GM18517 (cell line): ENCODE measurements at regions not wholly inside any gene's neighbourhood (a gene's known extent, or its start where the extent isn't known, plus 50 kb on each side); places are given as distances from the start of the nearest gene placed in this dataset.
"Not testable (repeated sequence)": the region's sequence is repeated elsewhere in the genome, so short reads cannot be mapped to it uniquely, and the experiment has no call there.

ENCODE experiments used
- ATAC-seq: cut with Tn5 transposase; IDR thresholded peaks from one replicate; pipeline ENCODE4 v1.9.1; 2021; ENCODE audit warnings: mild to moderate bottlenecking, moderate library complexity; ENCODE audit not compliant: unreplicated experiment

GRCh38 chr11:110850846-110851245 lies 138.6 kb upstream of the ARHGAP20 start:
- ATAC-seq, result no peak

DNA sequence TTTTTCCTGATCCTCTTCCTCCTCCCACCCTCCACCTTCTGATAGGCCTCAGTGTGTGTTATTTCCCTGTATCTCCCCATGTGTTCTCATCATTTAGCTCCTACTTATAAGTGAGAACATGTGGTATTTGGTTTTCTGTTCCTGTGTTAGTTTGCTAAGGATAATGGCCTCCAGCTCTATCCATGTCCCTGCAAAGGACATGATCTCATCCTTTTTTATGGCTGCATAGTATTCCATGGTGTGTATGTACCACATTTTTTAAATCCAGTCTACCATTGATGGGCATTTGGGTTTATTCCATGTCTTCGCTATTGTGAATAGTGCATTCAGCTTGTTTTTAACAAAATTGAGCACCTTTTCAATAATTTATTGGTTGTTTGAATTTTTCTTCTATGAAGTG lies 130.8 kb upstream of the ARHGAP20 start:
- not testable (repeated sequence) for ATAC-seq

DNA sequence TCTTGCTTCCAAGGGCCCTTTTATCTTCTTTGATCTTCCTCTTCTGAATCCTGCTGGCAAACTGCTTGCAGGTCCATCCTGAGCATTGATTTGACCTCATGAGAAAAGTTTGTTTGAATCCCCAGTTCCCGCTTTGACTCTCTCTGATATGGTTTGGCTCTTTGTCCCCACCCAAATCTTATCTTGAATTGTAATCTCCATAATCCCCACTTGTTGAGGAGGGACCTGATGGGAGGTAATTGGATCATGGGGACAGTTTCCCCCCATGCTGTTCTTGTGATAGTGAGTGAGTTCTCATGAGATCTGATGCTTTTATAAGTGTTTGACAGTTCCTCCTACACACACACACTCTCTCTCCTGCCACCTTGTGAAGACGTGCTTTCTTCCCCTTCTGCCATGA lies 126.6 kb upstream of the ARHGAP20 start:
- no peak for ATAC-seq

- no peak for ATAC-seq
These were observed 125.4 kb upstream of the ARHGAP20 start for GRCh38 chr11:110837603-110838002.

- no peak for ATAC-seq
These were observed 122.9 kb upstream of the ARHGAP20 start for GRCh38 chr11:110835106-110835505.

DNA sequence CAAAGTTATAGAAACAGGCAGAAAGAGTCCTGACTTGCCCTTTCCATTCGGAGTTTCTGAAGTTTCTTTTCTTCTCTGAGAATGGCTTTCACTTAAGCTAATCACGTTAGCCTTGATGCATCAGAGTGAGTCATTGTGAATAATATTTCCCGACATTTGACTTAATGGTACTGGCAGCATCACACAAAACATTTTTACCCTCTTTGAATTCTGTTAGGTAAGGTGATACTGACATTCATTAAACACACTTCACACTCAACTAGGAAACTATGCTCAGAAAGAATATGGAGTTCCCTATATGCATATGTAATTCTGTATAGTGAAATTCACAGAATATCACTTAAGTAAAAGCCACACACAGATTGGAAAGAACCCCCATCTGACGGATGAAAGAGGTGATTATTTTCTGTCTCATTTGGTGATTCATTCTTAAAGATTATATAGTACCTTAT lies 120.8 kb upstream of the ARHGAP20 start:
- ATAC-seq, result no peak

GRCh38 chr11:110832539-110832938 lies 120.3 kb upstream of the ARHGAP20 start:
- no peak for ATAC-seq

DNA sequence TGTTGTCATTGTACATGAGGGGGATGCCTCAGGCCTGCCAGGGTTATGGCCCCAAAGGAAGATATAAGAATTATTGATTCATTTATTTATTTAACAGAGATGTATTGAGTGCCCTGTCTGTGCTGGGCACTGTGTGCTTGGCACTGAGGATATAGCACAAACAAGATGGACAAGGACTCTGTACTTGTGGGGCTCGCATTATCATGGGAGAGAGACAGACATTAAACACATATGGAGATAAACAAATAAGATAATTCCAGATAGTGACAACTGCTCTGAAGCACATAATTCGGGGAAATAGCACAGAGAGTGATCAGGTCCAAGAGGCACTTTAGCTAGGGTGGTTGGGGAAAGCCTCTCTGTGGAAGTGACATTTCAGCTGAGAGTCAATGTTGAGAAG lies 119.8 kb upstream of the ARHGAP20 start:
- no peak for ATAC-seq

GRCh38 chr11:110830747-110831146 lies 118.5 kb upstream of the ARHGAP20 start:
- ATAC-seq, result no peak

GRCh38 chr11:110830344-110830743 lies 118.1 kb upstream of the ARHGAP20 start:
- ATAC-seq, result no peak

- no peak for ATAC-seq
These were observed 117.6 kb upstream of the ARHGAP20 start for GRCh38 chr11:110829873-110830272.

- no peak for ATAC-seq
These were observed 115.8 kb upstream of the ARHGAP20 start for GRCh38 chr11:110828086-110828485.

DNA sequence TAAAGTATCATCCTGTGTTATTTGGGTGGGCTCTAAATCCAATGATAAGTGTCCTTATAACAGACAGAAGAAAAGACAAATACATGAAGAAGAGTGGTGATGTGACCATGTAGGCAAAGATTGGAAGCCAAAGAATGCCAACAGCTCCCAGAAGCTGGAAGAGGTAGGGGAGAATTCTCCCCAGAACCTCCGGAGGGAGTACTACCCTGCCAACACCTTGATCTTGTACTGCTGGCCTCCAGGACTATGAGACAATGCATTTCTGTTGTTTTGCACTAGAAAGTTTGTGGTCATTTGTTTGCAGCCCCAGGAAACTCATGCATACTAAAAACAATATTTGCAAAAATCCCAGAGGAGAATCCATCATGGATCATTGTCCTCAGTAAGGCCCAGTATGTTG lies 115.0 kb upstream of the ARHGAP20 start:
- no peak for ATAC-seq

DNA sequence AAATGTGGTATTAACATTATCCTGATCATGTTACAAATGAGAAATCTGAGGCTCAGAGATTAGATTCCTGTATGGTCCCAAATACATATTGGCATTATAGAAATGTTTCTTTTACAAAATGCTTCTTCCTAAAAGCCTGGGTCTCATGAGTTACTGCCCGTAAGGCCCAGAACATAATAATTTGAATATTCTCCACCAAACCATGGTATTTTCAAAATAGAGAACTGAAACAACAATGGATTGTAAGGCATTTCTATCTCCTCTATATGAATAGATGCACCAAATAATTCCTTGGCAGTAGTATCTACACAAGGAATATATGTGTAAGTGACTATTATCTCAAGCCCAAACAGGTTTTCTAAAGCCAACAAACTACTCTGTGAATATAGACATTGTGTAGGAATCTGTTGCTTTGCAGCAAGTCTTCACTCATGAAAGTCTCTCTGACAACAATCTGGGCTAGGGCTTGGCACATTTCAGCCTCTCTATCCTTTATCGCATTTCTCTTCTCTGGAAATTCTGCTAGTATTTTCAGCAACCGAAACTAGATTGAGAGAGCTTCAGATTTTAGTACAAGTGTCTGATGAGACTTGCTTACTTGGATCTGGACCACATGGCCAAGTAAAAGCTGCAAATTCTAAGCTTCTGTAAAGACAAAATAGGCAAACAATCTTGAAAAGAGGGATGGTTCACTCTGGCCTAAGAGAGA lies 112.8 kb upstream of the ARHGAP20 start:
- no peak for ATAC-seq

DNA sequence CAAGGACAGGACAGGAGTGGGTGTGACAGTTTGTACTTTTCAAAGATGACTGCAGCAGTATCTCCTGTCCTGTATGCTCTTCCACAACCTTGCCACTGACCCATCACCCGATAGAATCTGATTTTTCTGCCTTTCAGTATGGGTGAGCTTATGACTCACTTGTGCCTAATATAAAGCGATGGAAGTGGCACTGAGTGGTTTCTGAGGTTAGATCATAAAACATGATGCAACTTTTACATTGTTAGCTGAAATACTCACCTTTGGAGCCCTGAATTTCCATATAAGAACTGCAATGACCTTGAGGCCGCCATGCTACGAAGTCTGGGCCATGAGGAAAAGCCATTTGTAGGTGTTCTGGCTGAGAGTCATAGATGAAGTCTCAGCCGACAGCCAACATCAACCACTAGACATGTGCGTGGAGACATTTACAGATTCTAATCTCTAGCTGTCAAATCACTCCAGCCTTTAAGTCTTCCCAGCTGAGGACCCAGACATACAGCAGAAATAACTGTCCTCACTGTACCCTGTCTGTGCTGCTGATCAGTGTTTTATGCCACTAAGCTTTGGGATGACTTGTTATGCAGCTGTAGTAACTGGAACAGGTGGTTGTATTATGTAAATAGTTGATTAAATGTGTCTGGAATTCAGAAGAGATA lies 105.9 kb upstream of the ARHGAP20 start:
- no peak for ATAC-seq

DNA sequence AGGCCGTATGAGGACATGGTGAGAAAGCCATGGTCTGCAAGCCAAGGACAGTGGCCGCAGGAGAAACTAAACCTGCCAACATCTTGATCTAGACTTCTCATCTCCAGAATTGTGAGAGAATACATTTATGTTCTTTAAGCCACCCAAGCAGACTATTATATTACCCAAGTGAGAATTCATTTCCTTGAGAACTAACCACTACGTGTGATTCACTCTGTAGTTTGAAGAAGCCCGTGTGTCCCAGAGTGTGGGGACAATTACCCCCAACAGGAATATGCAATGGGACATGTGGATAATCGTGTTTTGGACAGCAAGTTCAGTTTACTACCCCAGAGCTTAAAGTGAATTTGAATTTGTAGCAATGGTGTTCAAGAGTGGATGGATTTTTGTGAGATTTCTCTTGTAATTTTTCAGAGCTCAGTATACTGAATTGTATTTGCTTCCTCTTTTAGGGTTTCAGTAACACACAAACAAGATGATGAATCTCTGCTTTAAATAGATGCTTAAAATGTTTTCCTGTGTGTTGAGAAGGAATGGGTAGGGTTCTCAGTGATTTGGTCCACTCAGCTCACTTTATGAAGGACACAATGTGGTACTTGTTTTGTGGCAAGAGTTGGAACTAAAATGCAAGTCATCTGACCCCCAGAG lies 100.0 kb upstream of the ARHGAP20 start:
- no peak for ATAC-seq

DNA sequence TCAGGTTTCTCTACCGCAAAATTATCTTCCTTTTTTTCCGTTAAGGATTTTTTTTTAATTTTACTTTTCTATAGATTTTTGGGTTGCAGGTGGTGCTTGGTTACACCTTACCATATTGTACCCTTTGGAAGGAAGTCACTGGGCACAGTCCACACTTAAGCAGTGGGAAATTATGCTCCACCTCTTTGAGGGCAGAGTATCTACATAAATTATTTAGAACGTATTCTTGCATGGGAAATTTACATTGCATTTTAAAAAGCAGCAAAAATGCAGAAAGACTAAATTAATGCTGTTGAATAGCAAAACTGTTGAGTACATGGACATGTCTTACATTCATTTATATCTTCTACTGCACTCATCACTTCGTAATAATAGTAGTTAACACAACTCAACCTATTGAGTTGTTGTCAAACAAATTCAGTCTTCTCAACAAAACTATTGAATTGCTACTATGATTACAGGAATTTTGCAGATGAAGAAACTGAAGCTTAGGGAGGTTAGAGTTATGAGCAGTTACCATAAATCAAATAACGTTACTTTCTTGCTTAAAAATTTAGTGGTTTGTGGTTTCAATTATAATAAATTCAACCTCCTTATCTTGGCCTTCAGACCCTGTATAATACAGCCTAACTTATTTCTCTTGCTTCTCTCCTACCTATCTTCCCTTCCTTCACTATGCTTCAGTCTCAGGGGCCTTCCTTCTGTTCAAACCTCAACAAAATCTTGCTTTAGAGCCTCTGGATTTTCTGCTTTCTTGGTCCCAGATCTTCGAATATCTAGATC lies 97.4 kb upstream of the ARHGAP20 start:
- ATAC-seq, result no peak

GRCh38 chr11:110808248-110808647 lies 96.0 kb upstream of the ARHGAP20 start:
- no peak for ATAC-seq

DNA sequence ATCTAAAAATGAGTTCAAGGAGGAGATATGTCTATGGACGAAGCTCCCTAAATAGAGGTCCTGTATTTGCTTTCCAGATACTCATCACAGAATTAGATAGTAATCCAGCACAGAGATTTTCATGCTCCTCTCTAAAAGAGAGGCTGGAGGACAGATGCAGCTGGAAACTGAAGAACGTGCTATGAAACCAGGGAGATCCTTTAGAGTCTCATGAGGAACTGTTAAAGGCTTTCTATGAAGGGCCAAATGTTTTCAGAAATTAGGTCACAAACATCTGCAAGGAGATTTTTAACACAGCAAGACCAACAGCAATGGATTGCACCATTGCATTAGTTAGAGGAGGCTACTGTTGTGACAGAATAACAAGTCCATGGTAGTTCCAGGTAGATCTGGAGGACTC lies 95.6 kb upstream of the ARHGAP20 start:
- ATAC-seq, result no peak

DNA sequence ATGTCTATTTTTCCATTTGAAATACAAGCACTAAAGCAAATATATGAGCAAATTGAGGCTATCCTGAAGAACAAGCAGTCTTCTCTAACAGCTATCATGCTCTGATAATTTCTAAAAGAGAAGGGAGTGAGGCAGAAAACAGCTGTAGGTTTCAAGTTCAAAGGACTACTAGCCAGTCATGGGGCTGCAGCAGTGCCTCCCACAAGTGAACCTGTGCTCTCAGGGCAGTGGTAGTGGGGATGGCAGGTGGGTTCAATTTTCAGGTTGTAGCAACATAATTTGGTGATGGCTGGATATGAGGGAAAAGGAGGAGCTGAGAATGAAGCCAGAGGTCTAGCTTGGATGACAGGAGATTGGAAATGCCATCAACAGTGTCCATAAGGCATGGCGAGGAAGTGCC lies 93.5 kb upstream of the ARHGAP20 start:
- ATAC-seq, result no peak

DNA sequence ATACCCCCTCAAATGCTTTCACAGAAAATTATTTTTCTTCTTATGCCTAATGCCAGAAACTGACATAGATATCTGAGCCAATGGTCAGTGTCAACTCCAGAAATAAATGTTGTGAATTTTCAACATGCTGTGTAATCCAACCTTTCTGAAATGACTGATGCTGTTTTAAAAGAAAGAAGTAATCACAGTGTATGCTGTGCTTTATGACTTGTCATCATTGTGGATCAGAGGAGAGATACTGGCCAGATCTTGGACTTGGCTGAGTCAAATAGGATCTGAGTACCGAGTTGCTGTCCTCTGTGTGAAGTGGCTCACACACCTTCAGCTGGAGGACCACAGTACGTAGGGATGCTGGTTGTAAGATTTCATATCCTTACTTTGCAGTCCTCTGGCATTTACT lies 89.9 kb upstream of the ARHGAP20 start:
- no peak for ATAC-seq
